Liver (tissue), 3 donors: ENCODE measurements at regions not wholly inside any gene's neighbourhood (a gene's known extent, or its start where the extent isn't known, plus 50 kb on each side); places are given as distances from the start of the nearest gene placed in this dataset.

Experiments used
- ATF3 ChIP-seq: IDR thresholded peaks from 2 replicates; pipeline ENCODE4 v1.6.1; 2016; ENCODE audit warnings: antibody characterized with exemption
- EGR1 ChIP-seq, 2 donors: IDR thresholded peaks; 2 replicates each; pipeline ENCODE4 v1.6.1; 2016 to 2018; ENCODE audit warnings: antibody characterized with exemption in 2 of 2, low read depth in 2 of 2
- FOXA1 ChIP-seq: IDR thresholded peaks from 2 replicates; pipeline ENCODE4 v1.6.1; 2016; ENCODE audit warnings: antibody characterized with exemption
- GABPA ChIP-seq, 2 donors: IDR thresholded peaks in 1 of 2; conservative IDR thresholded peaks in 1 of 2; 2 replicates each; pipeline ENCODE4 v1.6.1; 2016; ENCODE audit warnings: antibody characterized with exemption in 2 of 2, mild to moderate bottlenecking in 1 of 2, moderate library complexity in 1 of 2
- JUND ChIP-seq, 2 donors: IDR thresholded peaks; 2 replicates each; pipeline ENCODE4 v1.6.1; 2016; ENCODE audit warnings: antibody characterized with exemption in 2 of 2
- MAX ChIP-seq: IDR thresholded peaks from 2 replicates; pipeline ENCODE4 v1.6.1; 2016; ENCODE audit warnings: antibody characterized with exemption
- RAD21 ChIP-seq, 2 donors: IDR thresholded peaks; 2 replicates each; pipeline ENCODE4 v1.6.1; 2016; ENCODE audit warnings: antibody characterized with exemption in 2 of 2, mild to moderate bottlenecking in 2 of 2
- RXRA ChIP-seq, 2 donors: IDR thresholded peaks; 2 replicates each; pipeline ENCODE4 v1.6.1; 2017 to 2018; ENCODE audit warnings: antibody characterized with exemption in 2 of 2, mild to moderate bottlenecking in 1 of 2
- SP1 ChIP-seq: IDR thresholded peaks from 2 replicates; pipeline ENCODE4 v1.6.1; 2018; ENCODE audit warnings: antibody characterized with exemption, mild to moderate bottlenecking
- TAF1 ChIP-seq: conservative IDR thresholded peaks from 2 replicates; pipeline ENCODE4 v1.6.1; 2016; ENCODE audit warnings: antibody characterized with exemption, mild to moderate bottlenecking
- YY1 ChIP-seq: IDR thresholded peaks from 2 replicates; pipeline ENCODE4 v1.6.1; 2016; ENCODE audit warnings: antibody characterized with exemption, mild to moderate bottlenecking
- ZBTB33 ChIP-seq: IDR thresholded peaks from 2 replicates; pipeline ENCODE4 v1.6.1; 2016; ENCODE audit warnings: antibody characterized with exemption
- TF ChIP-seq, protein P1 (sequence below): fragments of 150-350 bp; IDR thresholded peaks from 2 replicates; pipeline ENCODE4 v1.5.1; 2017; ENCODE audit warnings: improper control_type of control experiment, low read depth, low read length; ENCODE audit not compliant: missing input control
- TF ChIP-seq, protein P2 (sequence below): IDR thresholded peaks from 2 replicates; pipeline ENCODE4 v1.6.1; 2016; ENCODE audit warnings: antibody characterized with exemption, mild to moderate bottlenecking
- donor health status: healthy.
- donor health status: healthy.

DNA sequence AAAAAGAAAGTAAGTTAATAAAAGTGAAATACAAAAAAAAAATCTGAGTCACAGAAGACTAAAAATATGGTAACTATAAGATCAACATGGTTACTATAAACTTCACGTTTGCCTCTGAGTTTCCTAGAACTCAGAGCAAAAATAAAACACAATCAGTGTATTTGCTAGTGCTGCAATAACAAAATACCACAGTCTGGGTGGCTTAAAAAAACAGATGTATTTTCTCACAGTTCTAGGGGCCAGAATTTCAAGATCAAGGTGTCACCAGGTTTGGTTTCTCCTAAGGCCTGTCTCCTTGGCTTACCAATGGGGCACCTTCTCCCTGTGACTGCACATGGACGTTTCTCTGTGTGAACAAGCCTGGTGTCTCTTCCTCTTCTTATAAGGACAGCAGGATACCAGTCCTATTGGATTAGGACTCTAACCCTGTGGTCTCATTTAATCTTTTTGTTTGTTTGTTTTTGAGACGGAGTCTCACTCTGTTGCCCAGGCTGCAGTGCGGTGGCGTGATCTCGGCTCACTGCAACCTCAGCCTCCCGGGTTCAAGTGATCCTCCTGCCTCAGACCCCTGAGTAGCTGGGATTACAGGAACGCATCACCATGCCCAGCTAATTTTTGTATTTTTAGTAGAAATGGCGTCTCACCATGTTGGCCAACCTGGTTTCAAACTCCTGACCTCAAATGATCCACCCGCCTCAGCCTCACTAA is 104.9 kb upstream of the LOC128125822 start:
- TF ChIP-seq, protein P1, sequence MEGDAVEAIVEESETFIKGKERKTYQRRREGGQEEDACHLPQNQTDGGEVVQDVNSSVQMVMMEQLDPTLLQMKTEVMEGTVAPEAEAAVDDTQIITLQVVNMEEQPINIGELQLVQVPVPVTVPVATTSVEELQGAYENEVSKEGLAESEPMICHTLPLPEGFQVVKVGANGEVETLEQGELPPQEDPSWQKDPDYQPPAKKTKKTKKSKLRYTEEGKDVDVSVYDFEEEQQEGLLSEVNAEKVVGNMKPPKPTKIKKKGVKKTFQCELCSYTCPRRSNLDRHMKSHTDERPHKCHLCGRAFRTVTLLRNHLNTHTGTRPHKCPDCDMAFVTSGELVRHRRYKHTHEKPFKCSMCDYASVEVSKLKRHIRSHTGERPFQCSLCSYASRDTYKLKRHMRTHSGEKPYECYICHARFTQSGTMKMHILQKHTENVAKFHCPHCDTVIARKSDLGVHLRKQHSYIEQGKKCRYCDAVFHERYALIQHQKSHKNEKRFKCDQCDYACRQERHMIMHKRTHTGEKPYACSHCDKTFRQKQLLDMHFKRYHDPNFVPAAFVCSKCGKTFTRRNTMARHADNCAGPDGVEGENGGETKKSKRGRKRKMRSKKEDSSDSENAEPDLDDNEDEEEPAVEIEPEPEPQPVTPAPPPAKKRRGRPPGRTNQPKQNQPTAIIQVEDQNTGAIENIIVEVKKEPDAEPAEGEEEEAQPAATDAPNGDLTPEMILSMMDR = no peak
- no peak for TF ChIP-seq FOXA1
- no peak for TF ChIP-seq EGR1 (IDR thresholded peaks at IDR 0.05; ENCODE audit: low read depth in 2 of 2)
- no peak for TF ChIP-seq SP1
- TF ChIP-seq MAX = no peak
- no peak for TF ChIP-seq RAD21 (IDR thresholded peaks at IDR 0.05)
- TF ChIP-seq, protein P2, sequence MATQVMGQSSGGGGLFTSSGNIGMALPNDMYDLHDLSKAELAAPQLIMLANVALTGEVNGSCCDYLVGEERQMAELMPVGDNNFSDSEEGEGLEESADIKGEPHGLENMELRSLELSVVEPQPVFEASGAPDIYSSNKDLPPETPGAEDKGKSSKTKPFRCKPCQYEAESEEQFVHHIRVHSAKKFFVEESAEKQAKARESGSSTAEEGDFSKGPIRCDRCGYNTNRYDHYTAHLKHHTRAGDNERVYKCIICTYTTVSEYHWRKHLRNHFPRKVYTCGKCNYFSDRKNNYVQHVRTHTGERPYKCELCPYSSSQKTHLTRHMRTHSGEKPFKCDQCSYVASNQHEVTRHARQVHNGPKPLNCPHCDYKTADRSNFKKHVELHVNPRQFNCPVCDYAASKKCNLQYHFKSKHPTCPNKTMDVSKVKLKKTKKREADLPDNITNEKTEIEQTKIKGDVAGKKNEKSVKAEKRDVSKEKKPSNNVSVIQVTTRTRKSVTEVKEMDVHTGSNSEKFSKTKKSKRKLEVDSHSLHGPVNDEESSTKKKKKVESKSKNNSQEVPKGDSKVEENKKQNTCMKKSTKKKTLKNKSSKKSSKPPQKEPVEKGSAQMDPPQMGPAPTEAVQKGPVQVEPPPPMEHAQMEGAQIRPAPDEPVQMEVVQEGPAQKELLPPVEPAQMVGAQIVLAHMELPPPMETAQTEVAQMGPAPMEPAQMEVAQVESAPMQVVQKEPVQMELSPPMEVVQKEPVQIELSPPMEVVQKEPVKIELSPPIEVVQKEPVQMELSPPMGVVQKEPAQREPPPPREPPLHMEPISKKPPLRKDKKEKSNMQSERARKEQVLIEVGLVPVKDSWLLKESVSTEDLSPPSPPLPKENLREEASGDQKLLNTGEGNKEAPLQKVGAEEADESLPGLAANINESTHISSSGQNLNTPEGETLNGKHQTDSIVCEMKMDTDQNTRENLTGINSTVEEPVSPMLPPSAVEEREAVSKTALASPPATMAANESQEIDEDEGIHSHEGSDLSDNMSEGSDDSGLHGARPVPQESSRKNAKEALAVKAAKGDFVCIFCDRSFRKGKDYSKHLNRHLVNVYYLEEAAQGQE = no peak
- no peak for TF ChIP-seq RXRA (IDR thresholded peaks at IDR 0.05)
- no peak for TF ChIP-seq TAF1
- TF ChIP-seq ZBTB33 = no peak
- no peak for TF ChIP-seq JUND (IDR thresholded peaks at IDR 0.05)
- no peak for TF ChIP-seq GABPA (IDR thresholded peaks at IDR 0.05 in 1 of 2, conservative IDR thresholded peaks at IDR 0.05 in 1 of 2)
- TF ChIP-seq ATF3 = no peak
- no peak for TF ChIP-seq YY1
